H1 (cell line): ENCODE measurements at regions not wholly inside any gene's neighbourhood (a gene's known extent, or its start where the extent isn't known, plus 50 kb on each side); places are given as distances from the start of the nearest gene placed in this dataset.

Source experiments
- CTCF ChIA-PET: fragments of 300-600 bp; sonication (Branson Sonifier 250); formaldehyde crosslinking; loops from one replicate; lab custom pipeline; 2021; ENCODE audit not compliant: partially characterized antibody; lab: Charles Lee
- POLR2A ChIA-PET: fragments of 300-600 bp; sonication (Branson Sonifier 250); formaldehyde crosslinking; loops from one replicate; lab custom pipeline; 2021; ENCODE audit warnings: inconsistent platforms; ENCODE audit not compliant: partially characterized antibody; lab: Charles Lee
- DNase-seq, 2 experiments: peaks; one replicate each; pipeline versions ENCODE4 v3.0.0 to v3.0.0-alpha.2; 2010 to 2022; ENCODE audit warnings: low spot score in 2 of 2, low read depth in 1 of 2, mixed read lengths in 1 of 2
- FAIRE-seq: peaks from 2 replicates; lab custom pipeline; 2011; peaks lifted over from hg19 to GRCh38; lab: Jason Lieb, UNC
- H2AFZ ChIP-seq: 2 replicates; pipeline ENCODE4 v1.8.1; 2012; ENCODE audit warnings: low read length, inconsistent platforms
- H2AK5ac ChIP-seq: 2 replicates; pipeline ENCODE4 v1.6.1; 2013; ENCODE audit warnings: low read depth, low read length
- H2BK120ac ChIP-seq: replicated peaks from 2 replicates; pipeline ENCODE3; 2013; ENCODE audit warnings: low read depth, low read length, inconsistent platforms
- H2BK12ac ChIP-seq: 2 replicates; pipeline ENCODE4 v1.6.1; 2013; ENCODE audit warnings: low read depth, low read length
- H2BK15ac ChIP-seq: 2 replicates; pipeline ENCODE4 v1.6.1; 2013; ENCODE audit warnings: low read length
- H2BK20ac ChIP-seq: 2 replicates; pipeline ENCODE4 v1.6.1; 2013; ENCODE audit warnings: low read length
- H2BK5ac ChIP-seq: 2 replicates; pipeline ENCODE4 v1.6.1; 2013; ENCODE audit warnings: low read depth, low read length
- H3K14ac ChIP-seq: 2 replicates; pipeline ENCODE4 v1.6.1; 2013; ENCODE audit warnings: inconsistent platforms; ENCODE audit not compliant: insufficient read length
- H3K18ac ChIP-seq: 2 replicates; pipeline ENCODE4 v1.6.1; 2013; ENCODE audit warnings: low read length; ENCODE audit errors: extremely low read depth
- H3K23ac ChIP-seq: 2 replicates; pipeline ENCODE4 v1.6.1; 2013; ENCODE audit warnings: inconsistent platforms; ENCODE audit not compliant: insufficient read length
- H3K23me2 ChIP-seq: 2 replicates; pipeline ENCODE4 v1.6.1; 2013; ENCODE audit warnings: low read depth, low read length
- H3K27ac ChIP-seq: 2 replicates; pipeline ENCODE4 v1.6.1; 2011; ENCODE audit warnings: low read depth, low read length, inconsistent platforms
- H3K27me3 ChIP-seq, 4 experiments: replicated peaks in 1 of 4; 1 replicate in 1 of 4; 2 replicates in 3 of 4; pipeline versions ENCODE4 v1.6.1 to v1.8.1; 2011 to 2013; ENCODE audit warnings: low read length in 3 of 4, mild to moderate bottlenecking in 3 of 4, inconsistent platforms in 2 of 4, mixed read lengths in 2 of 4, moderate library complexity in 1 of 4; ENCODE audit not compliant: control insufficient read depth in 3 of 4, insufficient read depth in 3 of 4; ENCODE audit errors: extremely low read depth in 1 of 4
- H3K36me3 ChIP-seq, 4 experiments: 2 replicates each; pipeline versions ENCODE4 v1.6.1 to v1.8.1; 2011 to 2013; ENCODE audit warnings: mild to moderate bottlenecking in 4 of 4, low read length in 3 of 4, moderate library complexity in 2 of 4, control low read depth in 1 of 4, inconsistent platforms in 1 of 4; ENCODE audit not compliant: insufficient read depth in 4 of 4, control insufficient read depth in 2 of 4
- H3K4ac ChIP-seq: replicated peaks from 2 replicates; pipeline ENCODE3; 2013; ENCODE audit warnings: low read length, low read depth, mixed read lengths, inconsistent platforms; ENCODE audit not compliant: insufficient read length
- H3K4me1 ChIP-seq, 4 experiments: replicated peaks in 1 of 4; 1 replicate in 1 of 4; 2 replicates in 3 of 4; pipeline versions ENCODE4 v1.6.1 to v1.8.1; 2011 to 2013; ENCODE audit warnings: low read length in 3 of 4, inconsistent platforms in 2 of 4, mixed read lengths in 1 of 4; ENCODE audit not compliant: insufficient read depth in 4 of 4, control insufficient read depth in 3 of 4
- H3K4me2 ChIP-seq, 2 experiments: 2 replicates each; pipeline versions ENCODE4 v1.6.1 to v1.8.1; 2011 to 2013; ENCODE audit warnings: low read depth in 2 of 2, low read length in 2 of 2, control low read depth in 1 of 2, inconsistent platforms in 1 of 2, mild to moderate bottlenecking in 1 of 2; ENCODE audit not compliant: insufficient read depth in 1 of 2
- H3K4me3 ChIP-seq, 4 experiments: fragments of 200-600, 300-600 bp in 1 of 4; sonication (generic), shearing (Covaris generic), sonication (Bioruptor Twin) in 1 of 4; 2 replicates each; pipeline versions ENCODE4 v1.5.1 to v1.8.1; 2011 to 2016; ENCODE audit warnings: low read length in 4 of 4, low read depth in 3 of 4, control low read depth in 2 of 4, inconsistent platforms in 2 of 4, mild to moderate bottlenecking in 2 of 4, mixed read lengths in 1 of 4, moderate library complexity in 1 of 4; ENCODE audit not compliant: insufficient read depth in 2 of 4; ENCODE audit errors: extremely low read depth in 1 of 4
- H3K56ac ChIP-seq: replicated peaks from 2 replicates; pipeline ENCODE3; 2013; ENCODE audit warnings: low read depth, mild to moderate bottlenecking, mixed read lengths, low read length, inconsistent platforms; ENCODE audit not compliant: insufficient read length
- H3K79me1 ChIP-seq: 2 replicates; pipeline ENCODE4 v1.6.1; 2013; ENCODE audit warnings: low read depth, low read length, control low read depth
- H3K79me2 ChIP-seq, 2 experiments: 2 replicates each; pipeline versions ENCODE4 v1.6.1 to v1.8.1; 2012 to 2013; ENCODE audit warnings: low read length in 2 of 2, mild to moderate bottlenecking in 2 of 2, inconsistent platforms in 1 of 2; ENCODE audit not compliant: insufficient read depth in 2 of 2, control insufficient read depth in 1 of 2
- H3K9ac ChIP-seq, 4 experiments: replicated peaks in 1 of 4; 1 replicate in 1 of 4; 2 replicates in 3 of 4; pipeline versions ENCODE4 v1.6.1 to v1.8.1; 2011 to 2013; ENCODE audit warnings: low read depth in 3 of 4, low read length in 3 of 4, control low read depth in 2 of 4, mild to moderate bottlenecking in 2 of 4, moderate library complexity in 2 of 4, inconsistent platforms in 1 of 4; ENCODE audit errors: extremely low read depth in 1 of 4
- H3K9me3 ChIP-seq, 2 experiments: 2 replicates each; pipeline versions ENCODE4 v1.6.1 to v1.8.1; 2012 to 2013; ENCODE audit warnings: mild to moderate bottlenecking in 2 of 2, moderate library complexity in 2 of 2, control low read depth in 1 of 2, inconsistent platforms in 1 of 2, low read depth in 1 of 2, low read length in 1 of 2, mixed read lengths in 1 of 2; ENCODE audit not compliant: insufficient read depth in 2 of 2
- H4K20me1 ChIP-seq, 2 experiments: replicated peaks in 1 of 2; 2 replicates each; pipeline versions ENCODE3 to v1.8.1; 2011 to 2013; ENCODE audit warnings: inconsistent platforms in 2 of 2, low read length in 2 of 2, mild to moderate bottlenecking in 1 of 2; ENCODE audit not compliant: insufficient read depth in 2 of 2, control insufficient read depth in 1 of 2
- H4K5ac ChIP-seq: 2 replicates; pipeline ENCODE4 v1.6.1; 2013; ENCODE audit warnings: low read length, low read depth, mixed read lengths, inconsistent platforms; ENCODE audit not compliant: insufficient read length
- H4K8ac ChIP-seq: 2 replicates; pipeline ENCODE4 v1.8.0; 2013; ENCODE audit warnings: mild to moderate bottlenecking, moderate library complexity, low read length, inconsistent platforms; ENCODE audit not compliant: insufficient read depth; ENCODE audit errors: extremely low read depth
- H4K91ac ChIP-seq: replicated peaks from 2 replicates; pipeline ENCODE3; 2013; ENCODE audit warnings: low read length, mixed read lengths, inconsistent platforms; ENCODE audit not compliant: insufficient read length
- CREB1 ChIP-seq: IDR thresholded peaks from 2 replicates; pipeline ENCODE4 v1.6.1; 2012; ENCODE audit warnings: inconsistent platforms
- CTCF ChIP-seq, 3 experiments: IDR thresholded peaks; 1 replicate in 2 of 3; 2 replicates in 1 of 3; pipeline versions ENCODE4 v1.5.1 to v1.6.1; 2011; ENCODE audit warnings: low read length in 3 of 3, mild to moderate bottlenecking in 3 of 3, inconsistent platforms in 2 of 3, low read depth in 1 of 3, moderate library complexity in 1 of 3; ENCODE audit not compliant: insufficient read depth in 1 of 3; ENCODE audit errors: control extremely low read depth in 1 of 3
- E2F6 ChIP-seq: IDR thresholded peaks from 2 replicates; pipeline ENCODE4 v1.6.1; 2012; ENCODE audit warnings: inconsistent platforms
- RAD21 ChIP-seq, 2 experiments: IDR thresholded peaks in 1 of 2; conservative IDR thresholded peaks in 1 of 2; 2 replicates each; pipeline ENCODE4 v1.6.1; 2011; ENCODE audit warnings: low read depth in 2 of 2, low read length in 2 of 2, improper control_type of control experiment in 1 of 2, inconsistent platforms in 1 of 2, mild to moderate bottlenecking in 1 of 2, moderate library complexity in 1 of 2
- SUZ12 ChIP-seq: fragments of 200-600 bp; sonication (generic); IDR thresholded peaks from 2 replicates; pipeline ENCODE4 v1.6.1; 2012; ENCODE audit warnings: mild to moderate bottlenecking, inconsistent platforms, low read length, moderate library complexity, mixed read lengths
- WGBS, 2 experiments: shearing (Covaris generic) in 1 of 2; methylation state at CpG; one replicate each; pipeline versions ENCODE4 v1.1.6 to v1.1.7; 2013 to 2015; ENCODE audit warnings: low lambda C conversion rate in 2 of 2, mixed read lengths in 2 of 2, inconsistent platforms in 1 of 2, low coverage in 1 of 2, missing lambda C conversion rate in 1 of 2; ENCODE audit not compliant: insufficient replicate concordance in 2 of 2, insufficient coverage in 1 of 2, insufficient read length in 1 of 2; ENCODE audit errors: extremely low coverage in 1 of 2, missing lambda C conversion rate in 1 of 2; 5-methylcytosine and 5-hydroxymethylcytosine counted together

- H4K91ac ChIP-seq: no peak overlapping the region
- POLR2A ChIA-PET: no interaction called here
- FAIRE-seq: no peak
These were observed 582.1 kb upstream of the SETBP1 start for GRCh38 chr18:44098551-44099098.

More at GRCh38 chr18:44098551-44099098, 582.1 kb upstream of the SETBP1 start:
- H3K27me3 ChIP-seq: no peaks in the 10 kb centered on the region
- H2AK5ac ChIP-seq: no peak overlapping the region
- H2BK5ac ChIP-seq: no peak overlapping the region
- no peak overlapping the region for H3K4ac ChIP-seq
- H2AFZ ChIP-seq: peak overlapping the region; percentile 95; the same call in 1 of the 2 replicates
- H3K9me3 ChIP-seq: peaks cover 4 to 8% of the 10 kb centered on the region in 2 experiments; a peak in 2 of 4 replicates
- no peak overlapping the region for H3K27ac ChIP-seq
- H3K23ac ChIP-seq: no peak overlapping the region
- no peak overlapping the region for H3K18ac ChIP-seq
- no peak overlapping the region for H3K4me2 ChIP-seq
- no peak overlapping the region for H2BK20ac ChIP-seq
- no peaks in the 10 kb centered on the region for H3K36me3 ChIP-seq
- H3K23me2 ChIP-seq: no peaks in the 10 kb centered on the region
- no peak overlapping the region for H4K8ac ChIP-seq
- CTCF ChIA-PET: interaction anchor here (0.6 to 2.4 kb wide), 16 partner anchors 9 to 1177 kb away, joined by 3 to 12 read pairs (median 3); no protein-coding TSS in a partner anchor
- 64% methylated on average over 4 of the region's 4 CpGs; no CpG with 5 or more reads in 1 of the 2 experiments for WGBS, 2 experiments
- no peak overlapping the region for H3K56ac ChIP-seq
- peak; percentile 61 to 63 for TF ChIP-seq RAD21 (IDR thresholded peaks at IDR 0.05 in 1 of 2, conservative IDR thresholded peaks at IDR 0.05 in 1 of 2; ENCODE audit: low read depth in 2 of 2, low read length in 2 of 2)
- no peak for TF ChIP-seq SUZ12
- TF ChIP-seq E2F6: no peak
- no peak for TF ChIP-seq CREB1
- TF ChIP-seq CTCF (IDR thresholded peaks at IDR 0.05; ENCODE audit: control extremely low read depth in 1 of 3, insufficient read depth in 1 of 3, low read depth in 1 of 3, low read length in 3 of 3): peak; percentile 49 to 63 (median 52)
- TF ChIP-seq, all 59 proteins: peak for 2
- Histone ChIP-seq H2BK120ac (no peak overlapping the region), H3K4me1 (no peaks in the 10 kb centered on the region), H3K79me2 (no peaks in the 10 kb centered on the region), H4K5ac (no peak overlapping the region), H3K79me1 (no peaks in the 10 kb centered on the region), H2BK15ac (no peak overlapping the region), H3K14ac (no peak overlapping the region), H3K9ac (no peak overlapping the region), H2BK12ac (no peak overlapping the region), H3K4me3 (no peak overlapping the region), H4K20me1 (no peaks in the 10 kb centered on the region)
- DNase-seq: peak; percentile 36 to 58
